HG03045 (cell line): ENCODE measurements at regions not wholly inside any gene's neighbourhood (a gene's known extent, or its start where the extent isn't known, plus 50 kb on each side); places are given as distances from the start of the nearest gene placed in this dataset.
A peak's percentile ranks its signal among the peaks of the same experiment; 100 is the strongest.
"Not testable (repeated sequence)": the region's sequence is repeated elsewhere in the genome, so short reads cannot be mapped to it uniquely, and the experiment has no call there.

Experiments used
- ATAC-seq: cut with Tn5 transposase; IDR thresholded peaks from one replicate; pipeline ENCODE4 v1.9.1; 2021; ENCODE audit warnings: mild to moderate bottlenecking, moderate library complexity; ENCODE audit not compliant: unreplicated experiment

DNA sequence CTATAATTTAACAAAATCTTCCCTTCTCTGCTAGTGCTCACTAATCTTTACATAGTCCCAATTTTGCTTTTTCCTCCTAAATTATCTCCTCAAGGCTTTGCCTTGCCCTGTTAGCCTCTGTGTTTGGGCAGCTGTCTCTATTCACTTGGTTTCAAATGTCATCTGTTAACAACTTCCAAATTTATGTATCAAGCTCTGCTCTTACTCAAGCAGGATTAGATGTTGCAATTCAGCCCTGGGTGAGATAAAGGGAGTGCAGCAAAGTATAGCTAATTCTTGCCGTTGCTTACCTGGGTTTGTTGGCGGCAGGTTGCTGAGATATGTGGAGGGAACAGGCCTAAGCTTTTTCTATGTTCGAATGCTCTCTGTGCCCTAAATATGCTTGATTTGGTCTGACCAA lies 483.8 kb downstream of the DMAC1 start:
- ATAC-seq, result no peak

DNA sequence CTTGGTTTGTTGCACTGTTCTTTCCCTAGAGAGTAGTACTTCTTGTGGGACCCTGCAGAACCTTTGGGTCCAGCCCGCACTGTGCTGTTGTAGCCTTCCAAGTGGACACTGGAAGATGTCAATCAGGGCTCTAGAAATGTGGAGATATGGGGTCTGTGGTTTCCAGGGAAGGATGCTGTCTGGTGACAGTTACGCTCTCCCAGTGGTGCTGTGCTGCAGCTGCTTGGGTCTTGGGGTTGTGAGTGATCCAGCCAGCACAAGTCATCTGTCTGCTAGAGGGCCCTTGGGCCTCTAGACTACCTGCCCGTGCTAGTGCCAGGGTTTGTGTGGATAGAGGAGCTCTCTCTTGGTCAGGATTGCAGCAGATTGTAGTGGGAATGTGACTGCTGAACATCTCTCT lies 484.5 kb downstream of the DMAC1 start:
- no peak for ATAC-seq

DNA sequence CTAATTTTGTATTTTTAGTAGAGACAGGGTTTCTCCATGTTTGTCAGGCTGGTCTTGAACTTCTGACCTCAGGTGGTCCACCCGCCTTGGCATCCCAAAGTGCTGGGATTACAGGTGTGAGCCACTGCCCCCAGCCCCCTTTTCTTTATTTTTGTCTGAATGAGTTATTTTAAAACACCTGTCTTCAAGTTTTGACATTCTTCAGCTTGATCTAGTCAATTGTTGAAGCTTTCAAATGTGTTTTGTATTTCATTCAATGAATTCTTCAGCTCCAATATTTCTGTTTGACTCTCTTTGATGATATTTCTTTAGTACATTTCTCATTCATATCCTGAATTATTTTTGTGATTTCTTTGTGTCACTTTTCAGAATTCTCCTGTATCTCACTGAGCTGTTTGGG lies 486.2 kb downstream of the DMAC1 start:
- ATAC-seq, result no peak

DNA sequence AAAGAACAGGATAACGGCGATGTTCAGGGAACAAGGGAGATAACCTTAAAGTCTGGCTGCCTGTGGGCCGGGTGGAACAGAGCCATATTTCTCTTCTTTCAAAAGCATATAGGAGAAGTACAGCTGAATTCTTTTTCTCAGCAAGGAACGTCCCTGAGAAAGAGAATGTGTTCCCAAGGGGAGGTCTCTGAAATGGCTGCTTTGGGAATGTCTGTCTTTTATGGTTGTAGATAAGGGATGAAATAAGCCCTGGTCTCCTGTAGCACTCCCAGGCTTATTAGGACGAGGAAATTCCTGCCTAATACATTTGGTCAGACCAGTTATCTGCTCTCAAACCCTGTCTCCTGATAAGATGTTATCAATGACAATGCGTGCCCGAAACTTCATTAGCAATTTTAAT lies 490.5 kb downstream of the DMAC1 start:
- not testable (repeated sequence) for ATAC-seq

- no peak for ATAC-seq
These were observed 493.9 kb downstream of the DMAC1 start for GRCh38 chr9:7305677-7306076.

DNA sequence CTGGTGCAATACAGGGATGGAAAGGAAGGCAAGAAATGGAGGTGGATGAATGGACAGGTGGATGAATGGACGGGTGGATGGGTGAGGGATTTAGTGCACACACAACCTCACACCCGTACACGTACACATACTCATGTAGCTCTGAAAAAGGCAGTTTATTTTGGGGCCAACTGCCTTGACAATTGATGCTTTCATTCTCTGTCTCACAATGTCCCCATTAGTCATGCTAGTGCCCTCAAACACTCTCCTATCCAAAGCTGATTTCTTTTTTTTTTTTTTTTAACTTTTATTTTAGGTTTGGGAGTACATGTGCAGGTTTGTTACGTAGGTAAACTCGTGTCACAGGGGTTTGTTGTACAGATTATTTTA lies 495.0 kb downstream of the DMAC1 start:
- no peak for ATAC-seq

GRCh38 chr9:7303907-7304626 lies 495.5 kb downstream of the DMAC1 start:
- no peak for ATAC-seq

DNA sequence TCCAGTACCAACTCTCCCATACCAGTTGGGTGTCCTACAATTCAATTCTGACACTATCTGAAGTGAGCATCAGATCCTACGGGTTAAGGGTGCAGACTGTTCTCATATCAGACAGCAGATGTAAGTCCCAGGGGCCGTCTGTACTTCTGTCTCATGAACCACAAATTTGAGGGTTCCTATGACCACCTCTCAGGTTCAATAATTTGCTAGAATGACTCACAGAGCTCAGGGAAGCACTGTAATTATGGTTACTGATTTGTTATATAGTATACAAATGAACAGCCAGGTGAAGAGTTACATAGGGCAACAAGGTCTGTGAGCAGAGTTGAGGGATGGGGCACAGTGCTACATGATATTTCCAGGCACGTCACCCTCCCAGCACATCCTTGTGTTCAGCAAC lies 499.1 kb downstream of the DMAC1 start:
- ATAC-seq, result no peak

- peak; percentile 99 for ATAC-seq
These were observed 501.5 kb downstream of the DMAC1 start for GRCh38 chr9:7298123-7298522.

- ATAC-seq, result no peak
These were observed 502.1 kb downstream of the DMAC1 start for GRCh38 chr9:7297521-7297920.

DNA sequence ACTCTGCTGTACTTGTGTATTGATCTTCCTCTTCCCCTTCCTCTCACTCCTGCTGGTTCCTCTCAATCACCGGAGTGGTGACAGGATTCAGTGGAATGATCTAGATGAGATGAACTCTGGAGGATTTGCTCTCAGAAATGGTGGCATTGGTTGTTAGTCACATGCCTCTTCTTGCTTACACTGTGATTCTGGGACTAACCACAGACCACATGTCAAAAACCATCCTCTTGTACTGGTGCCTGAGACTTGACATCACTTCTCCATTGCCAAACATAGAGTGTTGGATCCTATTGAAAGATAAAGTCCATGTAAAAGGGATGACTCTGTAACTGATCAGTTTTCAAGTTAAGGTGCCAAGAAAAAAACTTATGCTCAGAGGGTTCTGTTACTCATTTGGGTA lies 506.5 kb downstream of the DMAC1 start:
- no peak for ATAC-seq

DNA sequence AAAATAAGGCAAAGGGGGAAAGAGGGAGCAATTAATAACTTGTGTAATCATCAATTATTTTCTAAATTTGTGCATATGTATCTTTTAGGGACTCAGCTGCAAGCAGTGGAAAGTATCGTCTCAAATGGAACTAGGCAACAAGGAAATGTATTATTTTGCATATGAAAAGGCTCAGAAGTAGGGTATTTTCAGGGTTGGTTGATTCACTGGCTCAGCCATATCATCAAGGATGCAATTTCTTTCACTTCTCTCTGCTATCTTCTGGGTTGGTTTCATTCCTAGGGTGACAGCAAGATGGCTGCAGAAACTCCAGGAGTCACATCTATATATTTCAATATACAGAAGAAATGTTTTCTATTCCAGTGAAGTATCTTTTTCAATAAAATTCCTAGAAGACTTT lies 509.8 kb downstream of the DMAC1 start:
- ATAC-seq, result no peak

DNA sequence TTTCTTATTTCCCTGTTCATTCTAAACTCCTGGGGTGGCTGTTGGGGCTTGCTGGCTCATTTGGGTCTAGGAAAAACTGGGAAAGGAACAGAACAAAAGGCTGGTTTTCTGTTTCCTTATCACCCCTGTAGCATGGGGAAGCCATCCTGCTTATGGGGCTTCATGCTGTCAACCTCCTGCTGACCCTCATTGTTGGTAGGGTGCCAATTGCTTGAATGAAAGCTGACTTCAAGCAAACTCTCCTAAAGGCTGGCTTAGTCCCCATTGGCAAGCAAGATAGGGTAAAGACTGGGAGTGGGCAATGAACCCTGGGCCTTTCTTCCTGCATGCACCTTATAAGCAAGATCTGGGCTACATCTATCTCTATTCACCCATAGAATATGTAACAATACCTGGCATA lies 511.6 kb downstream of the DMAC1 start:
- ATAC-seq, result no peak

DNA sequence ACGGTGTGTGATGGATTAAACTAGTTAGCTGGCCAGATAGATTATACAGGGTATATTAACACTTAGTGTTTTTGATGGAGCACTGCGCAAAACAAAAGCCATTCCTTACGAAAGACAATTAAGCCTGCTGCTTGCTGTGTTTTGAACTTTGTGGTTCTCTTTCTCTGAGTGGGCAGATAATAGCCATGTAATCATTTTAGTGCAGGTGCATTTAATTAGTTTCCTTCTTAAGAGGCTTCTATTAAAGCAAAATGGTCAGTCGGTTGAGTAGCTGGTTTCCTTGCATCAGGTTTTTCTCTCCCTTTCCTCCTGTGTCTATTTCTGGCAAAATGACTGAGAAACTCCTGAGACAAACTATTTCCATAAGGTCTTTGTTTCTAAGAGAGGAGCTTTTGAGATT lies 512.5 kb downstream of the DMAC1 start:
- no peak for ATAC-seq

DNA sequence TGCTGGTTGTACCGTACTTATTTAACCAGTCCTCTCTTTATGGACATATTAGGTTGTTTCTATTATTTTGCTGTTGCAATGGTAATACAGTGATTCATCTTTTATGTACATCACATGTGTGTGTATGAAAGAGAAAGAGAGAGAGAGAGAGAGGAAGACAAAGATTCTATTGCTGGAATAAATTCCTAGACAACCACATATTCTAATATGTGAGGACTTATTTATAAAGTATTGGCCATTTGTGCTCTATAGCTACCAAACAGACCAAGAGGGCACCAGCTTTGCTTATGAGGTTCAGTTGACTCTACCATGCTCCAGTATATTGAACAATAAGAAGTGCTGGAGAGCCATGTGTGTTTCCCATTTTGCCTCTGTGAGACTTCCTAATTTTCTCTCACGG lies 513.5 kb downstream of the DMAC1 start:
- ATAC-seq, result no peak

DNA sequence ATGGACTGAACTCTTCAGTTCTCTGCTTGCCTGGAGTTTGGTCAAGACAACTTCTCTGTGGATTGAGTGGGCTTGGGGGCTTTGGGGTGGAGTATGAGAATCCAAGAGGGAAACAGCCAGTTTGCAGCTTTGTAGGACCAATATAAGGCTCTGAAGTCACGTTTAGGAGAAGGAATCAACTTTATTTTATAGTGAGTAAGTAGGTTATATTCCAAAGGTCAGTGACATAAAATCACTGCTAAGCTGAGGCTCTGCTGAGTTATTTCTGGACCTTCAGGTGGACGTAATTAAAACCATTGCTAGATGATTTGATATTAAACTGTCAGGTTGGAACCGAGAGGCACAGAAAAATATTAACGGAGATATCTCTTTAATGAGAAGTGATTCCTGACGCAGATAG lies 514.4 kb downstream of the DMAC1 start:
- no peak for ATAC-seq

- ATAC-seq, result no peak
These were observed 515.1 kb downstream of the DMAC1 start for GRCh38 chr9:7284517-7284916.

GRCh38 chr9:7284117-7284516 lies 515.5 kb downstream of the DMAC1 start:
- ATAC-seq, result no peak

- ATAC-seq, result no peak
These were observed 515.8 kb downstream of the KDM4C start for GRCh38 chr9:7273575-7273974.

GRCh38 chr9:7266911-7267595 lies 509.3 kb downstream of the KDM4C start:
- no peak for ATAC-seq

DNA sequence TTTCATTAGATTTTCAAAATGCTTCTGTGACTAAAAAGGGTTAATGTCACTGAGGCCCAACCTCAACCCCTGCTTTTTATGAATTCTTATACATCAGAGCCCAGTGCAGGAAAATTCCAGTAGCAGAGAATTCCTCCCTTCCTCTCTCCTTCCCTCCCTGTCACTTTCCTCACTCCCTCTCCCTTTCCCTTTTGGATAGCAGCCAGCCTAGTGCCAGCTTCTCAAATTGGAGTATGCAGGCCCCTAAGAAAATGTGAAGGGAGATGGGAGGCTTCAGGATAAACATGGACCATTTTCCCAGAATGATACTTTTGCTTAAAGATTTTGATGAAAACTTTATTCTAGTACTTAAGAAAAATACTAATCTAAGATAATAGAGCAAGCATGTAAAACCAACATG lies 507.4 kb downstream of the KDM4C start:
- ATAC-seq, result no peak

- ATAC-seq, result no peak
These were observed 501.9 kb downstream of the KDM4C start for GRCh38 chr9:7259544-7260241.
